ENCODE measurements at regions not wholly inside any gene's neighbourhood (a gene's known extent, or its start where the extent isn't known, plus 50 kb on each side); places are given as distances from the start of the nearest gene placed in this dataset.

GRCh38 chr9:129340427-129341170 is 162.5 kb upstream of the IER5L start:
- H3K27me3 ChIP-seq (ENCODE audit: low read length): no peaks in the 10 kb centered on the region
- H3K9ac ChIP-seq (ENCODE audit: low read length): no peak overlapping the region
- CTCF ChIA-PET: no interaction called here
- DNase-seq: no peak
- H3K4me1 ChIP-seq (ENCODE audit: insufficient read depth, low read length): no peaks in the 10 kb centered on the region
- H3K36me3 ChIP-seq (ENCODE audit: low read depth, low read length): no peaks in the 10 kb centered on the region
- intact Hi-C loops (cut with micrococcal nuclease): no loop called here
- no peaks in the 10 kb centered on the region for H3K79me2 ChIP-seq (ENCODE audit: low read length)
- H3K4me2 ChIP-seq (ENCODE audit: low read length): no peak overlapping the region
- TF ChIP-seq EZH2 (IDR thresholded peaks at IDR 0.05; ENCODE audit: low read length, unreplicated experiment) (no peak), EZH2phosphoT487 (IDR thresholded peaks at IDR 0.05; ENCODE audit: borderline replicate concordance, low read length) (no peak)
- TF ChIP-seq, protein P1, sequence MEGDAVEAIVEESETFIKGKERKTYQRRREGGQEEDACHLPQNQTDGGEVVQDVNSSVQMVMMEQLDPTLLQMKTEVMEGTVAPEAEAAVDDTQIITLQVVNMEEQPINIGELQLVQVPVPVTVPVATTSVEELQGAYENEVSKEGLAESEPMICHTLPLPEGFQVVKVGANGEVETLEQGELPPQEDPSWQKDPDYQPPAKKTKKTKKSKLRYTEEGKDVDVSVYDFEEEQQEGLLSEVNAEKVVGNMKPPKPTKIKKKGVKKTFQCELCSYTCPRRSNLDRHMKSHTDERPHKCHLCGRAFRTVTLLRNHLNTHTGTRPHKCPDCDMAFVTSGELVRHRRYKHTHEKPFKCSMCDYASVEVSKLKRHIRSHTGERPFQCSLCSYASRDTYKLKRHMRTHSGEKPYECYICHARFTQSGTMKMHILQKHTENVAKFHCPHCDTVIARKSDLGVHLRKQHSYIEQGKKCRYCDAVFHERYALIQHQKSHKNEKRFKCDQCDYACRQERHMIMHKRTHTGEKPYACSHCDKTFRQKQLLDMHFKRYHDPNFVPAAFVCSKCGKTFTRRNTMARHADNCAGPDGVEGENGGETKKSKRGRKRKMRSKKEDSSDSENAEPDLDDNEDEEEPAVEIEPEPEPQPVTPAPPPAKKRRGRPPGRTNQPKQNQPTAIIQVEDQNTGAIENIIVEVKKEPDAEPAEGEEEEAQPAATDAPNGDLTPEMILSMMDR (conservative IDR thresholded peaks at IDR 0.05; ENCODE audit: low read depth, low read length): no peak
- no peak overlapping the region for H2AFZ ChIP-seq (ENCODE audit: low read length)
- H3K4me3 ChIP-seq (ENCODE audit: low read length): no peak overlapping the region
- no peak overlapping the region for H3K27ac ChIP-seq (ENCODE audit: low read length)
- H4K20me1 ChIP-seq (ENCODE audit: low read length): no peaks in the 10 kb centered on the region
- H3K9me2 ChIP-seq (replicated peaks; ENCODE audit: low read length): no peaks in the 10 kb centered on the region
- no peaks in the 10 kb centered on the region for H3K9me3 ChIP-seq (ENCODE audit: low read length)
- POLR2A ChIA-PET (ENCODE audit: unreplicated experiment): no interaction called here
- H3F3A ChIP-seq (ENCODE audit: low read length, unreplicated experiment): no peaks in the 10 kb centered on the region
- BruUV-seq (replicated peaks): no TSS peak
- no peak for ATAC-seq

GRCh38 chr9:129339539-129340157 is 161.6 kb upstream of the IER5L start:
- Histone ChIP-seq H4K20me1 (ENCODE audit: low read length) (no peaks in the 10 kb centered on the region), H3K9me2 (replicated peaks; ENCODE audit: low read length) (no peaks in the 10 kb centered on the region), H3K4me1 (ENCODE audit: insufficient read depth, low read length) (peaks cover 5% of the 10 kb centered on the region), H3K9ac (ENCODE audit: low read length) (no peak overlapping the region), H2AFZ (ENCODE audit: low read length) (no peak overlapping the region), H3K4me2 (ENCODE audit: low read length) (no peak overlapping the region), H3K36me3 (ENCODE audit: low read depth, low read length) (no peaks in the 10 kb centered on the region), H3K9me3 (ENCODE audit: low read length) (no peaks in the 10 kb centered on the region), H3K27ac (ENCODE audit: low read length) (no peak overlapping the region), H3K4me3 (ENCODE audit: low read length) (no peak overlapping the region), H3K27me3 (ENCODE audit: low read length) (no peaks in the 10 kb centered on the region), H3K79me2 (ENCODE audit: low read length) (no peaks in the 10 kb centered on the region), H3F3A (ENCODE audit: low read length, unreplicated experiment) (no peaks in the 10 kb centered on the region)
- intact Hi-C loops (cut with micrococcal nuclease): loop anchor here (10.0 kb wide), 1 partner anchor 165 kb away; the partner anchor contains the start of gene IER5L
- POLR2A ChIA-PET (ENCODE audit: unreplicated experiment): no interaction called here
- CTCF ChIA-PET: no interaction called here
- TF ChIP-seq EZH2phosphoT487 (IDR thresholded peaks at IDR 0.05; ENCODE audit: borderline replicate concordance, low read length) (no peak), EZH2 (IDR thresholded peaks at IDR 0.05; ENCODE audit: low read length, unreplicated experiment) (no peak)
- TF ChIP-seq, protein P1 (conservative IDR thresholded peaks at IDR 0.05; ENCODE audit: low read depth, low read length): no peak
- ATAC-seq: no peak
- no peak for DNase-seq
- BruUV-seq (replicated peaks): no TSS peak

Measured in PC-3 (cell line).